Endothelial cell (in vitro differentiated cells): ENCODE measurements at regions not wholly inside any gene's neighbourhood (a gene's known extent, or its start where the extent isn't known, plus 50 kb on each side); places are given as distances from the start of the nearest gene placed in this dataset.

Experiments used
- DNase-seq: peaks from one replicate; pipeline ENCODE4 v3.0.0; 2021; ENCODE audit warnings: low spot score
- H3K27ac Mint-ChIP-seq: one replicate; pipeline ENCODE4 v1.8.0; 2021; ENCODE audit warnings: mixed read lengths, inconsistent platforms; ENCODE audit not compliant: unreplicated experiment
- H3K27me3 Mint-ChIP-seq: one replicate; pipeline ENCODE4 v1.8.0; 2021; ENCODE audit warnings: mild to moderate bottlenecking, moderate library complexity, mixed read lengths, inconsistent platforms; ENCODE audit not compliant: unreplicated experiment
- H3K36me3 Mint-ChIP-seq: one replicate; pipeline ENCODE4 v1.8.0; 2021; ENCODE audit warnings: mild to moderate bottlenecking, low read depth, mixed read lengths, inconsistent platforms; ENCODE audit not compliant: unreplicated experiment
- H3K4me1 Mint-ChIP-seq: one replicate; pipeline ENCODE4 v1.8.0; 2021; ENCODE audit warnings: mild to moderate bottlenecking, mixed read lengths, inconsistent platforms; ENCODE audit not compliant: unreplicated experiment
- H3K4me3 Mint-ChIP-seq: one replicate; pipeline ENCODE4 v1.8.0; 2021; ENCODE audit warnings: mild to moderate bottlenecking, mixed read lengths, inconsistent platforms; ENCODE audit not compliant: unreplicated experiment
- H3K9me3 Mint-ChIP-seq: one replicate; pipeline ENCODE4 v1.8.0; 2021; ENCODE audit warnings: mixed read lengths, inconsistent platforms; ENCODE audit not compliant: unreplicated experiment
- TF ChIP-seq, protein P1 (sequence below): fragments of 200-600 bp; sonication (generic); IDR thresholded peaks from one replicate; pipeline ENCODE4 v1.5.0; 2021; ENCODE audit warnings: antibody characterized with exemption; ENCODE audit not compliant: unreplicated experiment

DNA sequence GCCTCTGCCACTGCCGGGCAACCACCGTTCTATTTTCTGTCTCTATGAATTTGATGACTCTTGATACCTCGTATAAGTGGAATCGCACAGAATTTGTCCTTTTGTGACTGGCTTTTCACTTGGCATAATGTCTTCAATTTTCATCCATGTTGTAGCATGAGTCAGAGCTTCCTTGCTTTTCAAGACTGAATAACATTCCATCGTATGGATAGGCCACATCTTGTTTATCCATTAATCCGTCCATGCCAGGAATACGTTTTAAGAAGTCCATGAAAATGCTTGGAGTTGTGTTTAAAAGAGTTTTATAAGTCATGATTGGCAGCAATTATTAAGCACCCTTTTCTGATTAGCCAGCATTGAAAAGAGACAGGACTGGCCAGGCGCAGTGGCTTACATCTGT, 53.6 kb upstream of the CLDN10 start:
- H3K27ac Mint-ChIP-seq, result no peak overlapping the region
- TF ChIP-seq, protein P1, sequence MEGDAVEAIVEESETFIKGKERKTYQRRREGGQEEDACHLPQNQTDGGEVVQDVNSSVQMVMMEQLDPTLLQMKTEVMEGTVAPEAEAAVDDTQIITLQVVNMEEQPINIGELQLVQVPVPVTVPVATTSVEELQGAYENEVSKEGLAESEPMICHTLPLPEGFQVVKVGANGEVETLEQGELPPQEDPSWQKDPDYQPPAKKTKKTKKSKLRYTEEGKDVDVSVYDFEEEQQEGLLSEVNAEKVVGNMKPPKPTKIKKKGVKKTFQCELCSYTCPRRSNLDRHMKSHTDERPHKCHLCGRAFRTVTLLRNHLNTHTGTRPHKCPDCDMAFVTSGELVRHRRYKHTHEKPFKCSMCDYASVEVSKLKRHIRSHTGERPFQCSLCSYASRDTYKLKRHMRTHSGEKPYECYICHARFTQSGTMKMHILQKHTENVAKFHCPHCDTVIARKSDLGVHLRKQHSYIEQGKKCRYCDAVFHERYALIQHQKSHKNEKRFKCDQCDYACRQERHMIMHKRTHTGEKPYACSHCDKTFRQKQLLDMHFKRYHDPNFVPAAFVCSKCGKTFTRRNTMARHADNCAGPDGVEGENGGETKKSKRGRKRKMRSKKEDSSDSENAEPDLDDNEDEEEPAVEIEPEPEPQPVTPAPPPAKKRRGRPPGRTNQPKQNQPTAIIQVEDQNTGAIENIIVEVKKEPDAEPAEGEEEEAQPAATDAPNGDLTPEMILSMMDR, result no peak
- no peaks in the 10 kb centered on the region for H3K9me3 Mint-ChIP-seq
- H3K36me3 Mint-ChIP-seq, result no peaks in the 10 kb centered on the region
- H3K4me3 Mint-ChIP-seq, result no peak overlapping the region
- DNase-seq, result no peak
- H3K27me3 Mint-ChIP-seq, result no peaks in the 10 kb centered on the region
- H3K4me1 Mint-ChIP-seq, result no peaks in the 10 kb centered on the region

DNA sequence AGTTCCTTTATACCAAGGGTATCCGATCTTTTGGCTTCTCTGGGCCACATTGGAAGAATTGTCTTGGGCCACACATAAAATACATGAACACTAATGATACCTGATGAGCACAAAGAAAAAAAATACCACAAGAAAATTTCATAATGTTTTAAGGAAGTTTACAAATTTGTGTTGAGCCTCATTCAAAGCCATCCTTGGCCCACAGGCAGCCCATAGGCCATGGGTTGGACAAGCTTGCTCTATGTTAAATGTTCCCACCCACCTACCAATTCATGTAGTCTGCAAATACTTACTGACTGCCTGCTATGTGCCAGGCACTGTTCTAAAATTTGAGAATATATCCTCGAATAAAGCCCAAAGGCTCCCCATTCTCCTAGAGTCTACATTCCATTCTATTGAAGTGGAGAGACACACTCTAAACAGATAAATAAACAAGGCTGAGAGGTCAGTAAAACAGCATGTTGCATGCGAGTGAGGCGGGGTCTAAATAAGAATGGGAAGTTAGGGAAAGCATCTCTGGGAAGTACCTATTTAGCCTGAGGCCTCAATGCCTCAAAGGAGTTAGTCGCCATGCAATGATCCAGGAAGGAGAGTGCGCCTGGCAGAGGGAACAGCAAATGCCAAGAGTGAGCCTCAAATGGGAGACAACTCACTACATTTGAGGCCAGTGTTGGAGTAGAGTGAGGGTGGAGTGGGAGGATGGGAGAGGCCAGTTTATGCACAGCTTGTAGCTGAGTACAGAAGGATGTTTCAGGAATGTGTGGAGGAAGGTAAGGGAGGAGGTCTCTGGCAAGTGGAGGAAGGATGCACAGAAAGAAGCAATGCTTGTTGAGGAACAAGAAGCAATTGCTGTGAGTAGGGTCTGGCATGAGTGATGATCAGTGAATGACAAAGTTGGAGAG, 52.5 kb upstream of the CLDN10 start:
- Mint-ChIP-seq H3K4me3 (no peak overlapping the region), H3K27ac (no peak overlapping the region), H3K4me1 (no peaks in the 10 kb centered on the region), H3K27me3 (no peaks in the 10 kb centered on the region), H3K9me3 (no peaks in the 10 kb centered on the region), H3K36me3 (no peaks in the 10 kb centered on the region)
- TF ChIP-seq, protein P1, result no peak
- no peak for DNase-seq

DNA sequence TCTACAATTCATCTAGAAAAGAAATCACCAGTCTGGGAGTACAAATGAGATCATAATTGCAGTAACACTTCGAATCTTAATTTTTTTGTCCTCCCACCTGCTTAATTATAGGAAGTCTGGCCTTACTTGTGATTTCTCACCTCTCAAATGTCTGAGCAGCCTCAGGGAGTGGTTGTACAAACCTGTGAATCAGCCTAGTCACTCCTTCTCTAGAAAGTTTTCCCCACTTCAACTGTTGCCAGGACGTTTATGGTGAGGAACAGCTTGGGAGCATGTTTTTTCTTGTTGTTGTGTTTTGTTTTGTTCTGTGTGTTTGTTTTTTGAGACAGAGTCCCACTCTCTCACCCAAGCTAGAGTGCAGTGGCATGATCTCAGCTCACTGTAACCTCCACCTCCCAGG, 50.3 kb upstream of the CLDN10 start:
- Mint-ChIP-seq H3K36me3 (no peaks in the 10 kb centered on the region), H3K27me3 (peaks cover under 1% of the 10 kb centered on the region)

More for the DNA sequence above, 50.3 kb upstream of the CLDN10 start:
- Mint-ChIP-seq H3K9me3 (no peaks in the 10 kb centered on the region), H3K27ac (no peak overlapping the region), H3K4me1 (no peaks in the 10 kb centered on the region), H3K4me3 (no peak overlapping the region)
- no peak for DNase-seq
- TF ChIP-seq, protein P1, result no peak
